SH-SY5Y (cell line): ENCODE measurements at regions not wholly inside any gene's neighbourhood (a gene's known extent, or its start where the extent isn't known, plus 50 kb on each side); places are given as distances from the start of the nearest gene placed in this dataset.

Source experiments
- GATA2 ChIP-seq: IDR thresholded peaks from 2 replicates; pipeline ENCODE4 v1.6.1; 2011; ENCODE audit warnings: mild to moderate bottlenecking, low read depth, low read length
- GATA3 ChIP-seq: IDR thresholded peaks from 2 replicates; pipeline ENCODE4 v1.6.1; 2011; ENCODE audit warnings: low read depth, mild to moderate bottlenecking, low read length, moderate library complexity

DNA sequence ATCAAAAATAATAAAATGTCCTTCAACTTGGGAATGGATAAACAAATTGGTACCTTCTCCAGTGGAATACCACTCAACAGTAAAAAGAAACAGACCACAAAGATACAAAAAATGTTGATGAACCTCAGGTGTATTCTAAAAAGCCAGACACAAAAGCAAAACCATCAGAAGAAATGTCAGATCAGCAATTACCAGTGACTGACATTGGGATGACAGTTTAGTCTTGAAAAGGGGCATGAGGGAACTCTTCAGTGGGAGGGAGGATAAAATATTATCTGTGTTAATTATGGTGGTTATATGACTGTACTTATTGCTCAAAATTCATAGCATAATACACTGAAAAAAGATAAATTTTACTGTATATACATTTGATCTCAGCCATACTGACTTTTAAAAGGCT is 473.0 kb downstream of the TMX3 start:
- TF ChIP-seq GATA2 (no peak), GATA3 (no peak)

DNA sequence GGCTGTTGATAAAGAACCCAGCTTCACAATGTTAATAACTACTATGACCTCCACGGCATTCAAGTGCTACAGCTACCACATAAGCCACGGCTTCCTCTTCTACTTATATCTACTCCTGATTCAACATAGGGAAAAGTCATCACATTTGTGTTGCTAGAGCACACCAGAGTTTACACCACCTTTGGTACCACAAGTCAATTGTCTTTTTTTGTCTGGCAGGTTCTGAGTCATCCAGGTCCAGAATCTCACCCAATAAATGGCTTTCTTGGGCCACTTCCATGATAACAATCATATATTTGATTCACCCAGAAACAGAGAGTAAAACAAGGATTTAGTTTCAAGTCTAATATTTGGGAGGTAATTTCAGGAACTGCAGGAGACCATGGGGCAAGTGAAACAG is 480.2 kb downstream of the TMX3 start:
- no peak for TF ChIP-seq GATA2
- no peak for TF ChIP-seq GATA3

DNA sequence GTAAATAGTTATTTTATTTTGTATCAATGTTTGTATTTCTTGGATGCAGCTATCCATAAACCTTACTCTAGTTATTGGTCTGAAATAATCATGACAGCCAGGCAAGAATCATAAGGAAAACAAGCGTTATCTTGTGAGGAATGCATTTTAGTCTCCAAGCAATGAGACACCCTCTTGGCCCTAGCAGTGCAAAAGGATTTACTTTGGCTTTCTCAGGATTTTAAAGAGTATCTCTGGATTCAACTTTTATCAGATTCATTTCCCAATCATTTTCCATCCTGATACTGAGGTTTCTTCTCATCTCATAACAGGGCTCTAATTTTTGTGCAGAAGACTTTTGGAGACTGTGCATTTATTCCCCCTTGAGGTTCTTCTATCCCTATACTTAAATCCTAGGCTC is 480.8 kb downstream of the TMX3 start:
- TF ChIP-seq GATA2 (no peak), GATA3 (no peak)

DNA sequence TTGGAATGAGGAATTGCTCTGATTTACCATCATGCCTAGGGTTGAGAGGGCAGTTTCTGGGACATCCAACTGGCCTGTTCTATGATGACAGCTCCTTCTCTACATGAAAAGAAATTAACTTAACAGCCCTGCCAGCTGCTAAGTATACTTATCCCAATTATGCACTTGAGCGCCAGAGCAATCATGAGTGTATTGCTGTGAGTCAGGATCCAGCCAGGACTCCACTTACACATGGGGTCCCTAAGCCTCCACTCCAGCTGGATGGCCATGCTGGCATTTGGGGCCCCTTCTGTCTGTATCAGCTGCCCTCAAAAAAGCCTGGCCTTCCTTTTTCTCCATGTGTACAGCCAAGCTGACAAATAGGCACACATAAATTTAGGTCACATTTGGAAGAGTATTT is 481.9 kb downstream of the TMX3 start:
- no peak for TF ChIP-seq GATA3
- TF ChIP-seq GATA2, result no peak

DNA sequence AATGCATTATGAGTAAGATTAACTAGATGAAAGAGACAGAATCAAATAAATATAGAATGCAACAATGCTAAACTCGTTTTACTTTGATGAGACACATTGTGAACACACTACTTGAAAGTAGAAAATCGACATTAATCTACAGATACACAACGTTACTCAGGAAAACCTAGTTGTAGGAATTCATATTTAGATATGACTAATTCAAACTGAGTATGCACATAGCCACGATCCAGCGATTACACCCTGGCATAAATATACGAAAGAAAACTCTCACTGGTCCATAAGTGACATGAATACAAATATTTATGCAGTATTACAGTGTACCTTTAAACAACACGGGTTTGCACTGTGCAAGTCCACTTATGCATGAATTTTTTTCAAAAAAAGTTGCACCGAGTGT is 485.6 kb downstream of the TMX3 start:
- TF ChIP-seq GATA2 (no peak), GATA3 (no peak)

DNA sequence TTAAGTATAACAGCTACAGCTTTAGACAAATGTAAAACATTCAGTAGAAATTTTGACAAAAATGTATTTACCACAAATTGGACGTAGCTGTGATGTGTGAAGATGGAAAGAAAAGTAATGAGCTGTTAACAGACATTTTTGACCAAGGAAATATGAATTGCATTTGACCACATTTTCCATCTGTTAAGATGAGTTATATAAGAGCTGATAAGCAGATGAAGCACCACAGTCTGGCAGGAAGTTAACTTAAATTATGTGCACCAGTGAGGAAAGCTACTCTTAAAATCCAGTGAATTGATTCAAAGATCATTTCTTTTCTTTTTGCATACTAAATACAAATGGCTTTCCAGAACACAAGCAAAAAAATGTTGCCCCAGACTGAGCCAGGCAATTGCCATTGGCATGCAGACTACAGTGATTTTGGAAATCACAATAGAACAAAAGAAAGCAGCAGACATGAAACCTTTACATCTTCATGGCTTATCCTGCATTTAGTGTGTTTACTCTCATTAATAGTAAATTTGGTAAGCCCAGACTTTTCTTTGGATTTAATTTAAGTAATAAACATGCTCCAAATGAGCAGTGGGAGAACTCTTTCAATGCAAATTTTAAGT is 493.7 kb downstream of the TMX3 start:
- TF ChIP-seq GATA3 (no peak), GATA2 (no peak)

- TF ChIP-seq GATA3 (no peak), GATA2 (no peak)
Observed at GRCh38 chr18:68220458-68220857, 494.4 kb downstream of the TMX3 start.

- no peak for TF ChIP-seq GATA3
- no peak for TF ChIP-seq GATA2
Observed at GRCh38 chr18:68219872-68220271, 495.0 kb downstream of the TMX3 start.

GRCh38 chr18:68219274-68219673 is 495.6 kb downstream of the TMX3 start:
- TF ChIP-seq GATA3 (no peak), GATA2 (no peak)

DNA sequence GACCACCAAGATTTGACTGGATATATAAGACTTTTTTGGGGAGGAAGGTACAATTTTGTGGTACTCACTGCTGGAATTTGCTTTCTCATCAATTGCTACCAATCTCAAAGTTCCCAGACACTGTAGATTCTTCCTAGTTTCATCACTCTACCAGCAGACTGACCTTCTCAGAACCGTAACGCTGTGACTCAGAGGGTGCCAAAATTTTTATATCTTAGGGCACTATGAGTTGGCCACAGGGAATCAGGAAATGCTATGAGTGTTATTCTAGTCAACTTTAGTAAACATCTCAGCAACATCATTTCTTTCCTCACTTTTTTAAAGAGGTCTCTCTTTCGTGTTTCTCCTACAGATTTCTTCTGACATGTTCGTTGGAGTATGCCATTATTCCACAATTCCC is 499.0 kb downstream of the TMX3 start:
- TF ChIP-seq GATA3, result no peak
- no peak for TF ChIP-seq GATA2

- TF ChIP-seq GATA3 (no peak), GATA2 (no peak)
Observed at GRCh38 chr18:68186039-68186438, 528.9 kb downstream of the TMX3 start.

DNA sequence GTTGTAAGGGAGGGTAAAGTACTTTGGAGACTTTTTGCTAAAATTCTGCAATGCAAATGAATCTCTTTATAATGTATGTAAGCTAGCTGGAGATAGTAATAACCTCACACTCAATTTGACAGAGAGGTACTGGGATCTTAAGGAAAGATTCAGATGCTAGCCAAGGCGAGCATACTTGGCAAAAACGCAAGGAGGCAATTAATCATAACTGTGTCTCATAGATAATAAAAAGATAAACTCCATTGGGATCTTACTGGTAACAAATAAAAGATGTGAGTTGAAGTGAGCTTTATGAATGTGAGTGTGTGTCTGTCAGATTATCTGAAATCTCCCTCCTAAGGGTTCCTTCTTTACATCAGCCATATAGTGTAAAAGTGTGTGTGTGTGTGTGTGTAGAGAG is 533.0 kb downstream of the TMX3 start:
- TF ChIP-seq GATA3, result no peak
- no peak for TF ChIP-seq GATA2

DNA sequence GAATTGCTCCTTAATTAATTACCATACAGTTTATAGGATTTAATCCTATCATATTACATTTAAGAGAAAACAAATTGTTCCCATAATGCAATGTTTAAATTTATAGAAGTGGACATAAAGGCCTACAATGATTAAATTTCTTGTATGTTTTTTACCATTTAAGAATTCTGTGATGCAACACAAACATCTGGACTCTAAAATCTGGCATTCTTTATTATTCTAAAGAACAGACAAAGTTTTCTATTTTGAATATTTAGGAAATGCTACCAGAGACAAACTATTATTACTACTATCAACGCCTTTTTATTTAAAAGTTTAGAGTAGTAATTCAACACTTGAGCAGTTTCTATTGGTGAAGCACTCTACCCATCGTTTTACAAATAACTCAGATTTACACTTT is 535.1 kb downstream of the TMX3 start:
- TF ChIP-seq GATA3 (no peak), GATA2 (no peak)

DNA sequence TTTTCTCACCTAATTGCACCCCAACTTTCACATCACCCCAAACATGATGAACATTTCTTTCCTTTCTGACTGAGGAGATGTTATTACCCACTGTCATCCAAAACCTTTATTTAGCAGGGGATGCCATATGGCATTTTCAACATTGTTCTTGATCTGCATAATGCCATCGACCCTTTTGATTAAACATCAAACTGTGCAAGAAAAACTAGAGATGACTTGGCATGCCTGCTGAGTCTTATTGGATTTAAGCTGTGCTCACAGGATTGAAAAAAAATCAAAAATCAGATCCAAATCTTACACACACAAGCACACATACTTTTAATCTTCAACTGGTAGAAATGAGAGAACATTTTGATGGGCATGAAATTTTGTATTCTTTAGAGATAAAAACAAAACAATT is 536.0 kb downstream of the TMX3 start:
- TF ChIP-seq GATA3 (no peak), GATA2 (no peak)

- TF ChIP-seq GATA2 (no peak), GATA3 (no peak)
Observed at GRCh38 chr18:68177807-68178702, 536.9 kb downstream of the TMX3 start.

GRCh38 chr18:68176901-68177300 is 538.0 kb downstream of the TMX3 start:
- no peak for TF ChIP-seq GATA3
- no peak for TF ChIP-seq GATA2
